HG03045 (cell line): ENCODE measurements at regions not wholly inside any gene's neighbourhood (a gene's known extent, or its start where the extent isn't known, plus 50 kb on each side); places are given as distances from the start of the nearest gene placed in this dataset.
"Not testable (repeated sequence)": the region's sequence is repeated elsewhere in the genome, so short reads cannot be mapped to it uniquely, and the experiment has no call there.

Experiments
- ATAC-seq: cut with Tn5 transposase; IDR thresholded peaks from one replicate; pipeline ENCODE4 v1.9.1; 2021; ENCODE audit warnings: mild to moderate bottlenecking, moderate library complexity; ENCODE audit not compliant: unreplicated experiment

DNA sequence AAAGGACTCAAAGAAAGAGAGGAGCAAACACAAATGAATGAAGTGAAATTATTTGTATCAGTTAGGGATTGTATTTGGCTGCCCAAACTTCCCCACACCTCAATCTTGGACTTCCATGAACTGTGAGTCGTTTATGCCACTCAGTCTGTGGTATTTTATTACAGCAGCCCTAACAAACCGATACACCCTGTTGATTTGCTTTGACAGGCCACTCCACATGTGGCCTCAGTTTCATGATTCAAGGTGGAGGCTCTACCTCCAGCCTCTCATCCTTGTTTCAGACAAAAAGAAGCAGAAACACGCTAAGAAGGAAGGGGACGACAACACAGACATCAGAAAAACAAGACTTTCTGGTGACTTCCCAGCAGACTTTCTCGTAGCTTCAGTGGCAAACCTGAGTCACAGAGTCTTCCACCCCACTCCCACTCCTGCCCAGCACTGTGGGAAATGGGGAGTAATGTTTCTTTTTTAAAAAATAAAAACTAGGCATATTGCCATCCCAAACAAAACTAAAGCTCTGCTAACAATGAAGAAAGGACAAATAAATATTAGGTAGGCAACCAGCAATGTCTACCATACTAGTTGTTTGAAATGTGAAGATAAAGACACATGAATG, 52.2 kb upstream of the ABCA1 start:
- no peak for ATAC-seq

- ATAC-seq = no peak
These were observed 53.7 kb upstream of the ABCA1 start for GRCh38 chr9:104981543-104982129.

DNA sequence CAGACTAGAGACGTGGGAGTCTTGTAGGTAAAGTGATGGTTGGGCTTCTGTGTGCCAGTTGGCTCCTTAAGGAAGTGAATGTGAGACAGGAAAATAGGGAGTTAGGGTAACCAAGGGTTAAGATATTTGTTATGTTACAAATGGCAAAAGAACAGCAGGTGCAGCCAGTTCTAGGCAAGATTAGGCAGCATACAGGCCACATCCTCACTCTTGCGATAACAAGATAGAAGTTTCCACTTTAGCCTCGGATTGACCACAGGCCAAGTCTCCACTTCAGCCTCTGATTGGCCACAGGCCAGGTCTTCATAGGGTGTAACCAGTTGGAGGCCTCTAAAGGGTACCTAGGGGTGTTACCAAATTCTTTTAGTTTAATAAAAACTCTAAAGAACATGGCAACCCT, 54.6 kb upstream of the ABCA1 start:
- ATAC-seq = no peak

GRCh38 chr9:104983491-104983890, 55.5 kb upstream of the ABCA1 start:
- no peak for ATAC-seq

GRCh38 chr9:104984121-104984520, 56.2 kb upstream of the ABCA1 start:
- no peak for ATAC-seq

DNA sequence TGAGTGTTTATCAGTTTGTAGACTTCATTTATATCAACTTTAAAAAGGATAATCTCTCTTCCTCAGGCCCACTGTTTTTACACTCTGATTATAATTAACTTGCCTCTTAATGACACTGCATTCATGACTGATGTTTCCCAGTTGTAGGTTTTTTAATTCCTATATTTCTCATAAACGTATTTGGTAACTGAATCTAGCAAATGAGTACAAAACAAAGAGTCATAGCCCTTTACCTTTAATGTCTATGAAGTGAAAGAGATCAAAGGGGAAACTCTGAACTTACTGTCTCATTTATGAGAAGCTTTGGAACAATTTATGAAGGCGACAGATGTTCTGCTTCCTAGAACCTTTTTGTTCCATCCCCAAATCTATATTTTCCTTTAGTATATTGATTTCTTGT, 56.6 kb upstream of the ABCA1 start:
- no peak for ATAC-seq

DNA sequence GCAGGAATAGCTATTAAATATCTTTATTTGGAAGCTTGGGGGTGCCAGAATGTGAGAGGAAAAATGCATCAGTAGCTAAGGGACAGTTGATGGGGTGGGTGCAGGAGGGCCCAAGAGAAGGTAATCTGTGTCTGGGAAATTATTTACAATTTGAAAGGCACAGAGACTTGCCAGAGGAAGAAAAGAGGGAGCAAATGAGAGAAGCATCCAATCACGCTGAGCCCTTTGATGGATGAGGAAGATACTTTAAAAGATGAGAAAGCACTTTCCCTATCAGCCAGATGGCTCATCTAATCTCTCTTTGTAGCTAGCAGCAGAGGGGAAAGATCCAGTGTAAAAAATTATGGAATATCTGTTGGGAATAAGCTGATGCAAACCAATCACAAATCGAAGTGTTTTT, 57.0 kb upstream of the ABCA1 start:
- ATAC-seq = no peak

- no peak for ATAC-seq
These were observed 58.1 kb upstream of the ABCA1 start for GRCh38 chr9:104986096-104986495.

DNA sequence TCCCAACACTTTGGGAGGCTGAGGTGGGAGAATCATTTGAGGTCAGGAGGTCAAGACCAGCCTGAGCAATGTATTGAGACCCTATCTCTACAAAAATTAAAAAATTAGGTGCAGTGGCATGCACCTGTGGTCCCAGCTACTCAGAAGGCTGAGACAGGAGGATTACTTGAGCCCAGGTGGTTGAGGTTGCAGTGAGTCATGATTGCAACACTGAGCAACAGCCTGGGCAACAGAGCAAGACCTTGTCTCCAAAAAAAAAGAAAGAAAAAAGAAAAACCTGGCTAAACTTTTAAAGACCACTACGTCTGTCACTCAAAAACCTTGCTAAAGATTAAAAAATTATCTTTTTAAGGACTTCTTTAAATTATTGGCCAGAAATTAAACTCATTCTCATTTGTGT, 59.8 kb upstream of the ABCA1 start:
- no peak for ATAC-seq

- ATAC-seq = no peak
These were observed 60.6 kb upstream of the ABCA1 start for GRCh38 chr9:104988539-104988938.

GRCh38 chr9:104991144-104991953, 63.4 kb upstream of the ABCA1 start:
- peak; percentile 89 for ATAC-seq

DNA sequence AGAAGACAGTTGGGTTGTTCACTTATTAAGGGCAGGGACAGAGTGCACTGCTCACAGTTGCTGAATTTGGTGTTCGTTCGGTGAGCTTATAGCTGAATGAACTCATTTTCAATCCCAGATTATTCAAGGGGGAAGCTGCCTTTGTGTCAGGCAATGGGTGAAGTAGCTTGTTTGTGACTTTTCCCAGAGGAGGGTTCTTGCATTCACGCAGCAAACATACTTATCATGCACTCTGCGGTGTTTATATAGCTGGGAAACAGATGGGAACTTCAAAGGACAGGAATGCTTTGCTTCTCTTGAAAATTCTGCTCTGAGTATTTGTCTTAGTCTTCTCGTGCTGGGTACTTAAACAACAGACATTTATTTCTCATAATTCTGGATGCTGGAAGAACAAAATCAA, 64.7 kb upstream of the ABCA1 start:
- ATAC-seq = no peak

DNA sequence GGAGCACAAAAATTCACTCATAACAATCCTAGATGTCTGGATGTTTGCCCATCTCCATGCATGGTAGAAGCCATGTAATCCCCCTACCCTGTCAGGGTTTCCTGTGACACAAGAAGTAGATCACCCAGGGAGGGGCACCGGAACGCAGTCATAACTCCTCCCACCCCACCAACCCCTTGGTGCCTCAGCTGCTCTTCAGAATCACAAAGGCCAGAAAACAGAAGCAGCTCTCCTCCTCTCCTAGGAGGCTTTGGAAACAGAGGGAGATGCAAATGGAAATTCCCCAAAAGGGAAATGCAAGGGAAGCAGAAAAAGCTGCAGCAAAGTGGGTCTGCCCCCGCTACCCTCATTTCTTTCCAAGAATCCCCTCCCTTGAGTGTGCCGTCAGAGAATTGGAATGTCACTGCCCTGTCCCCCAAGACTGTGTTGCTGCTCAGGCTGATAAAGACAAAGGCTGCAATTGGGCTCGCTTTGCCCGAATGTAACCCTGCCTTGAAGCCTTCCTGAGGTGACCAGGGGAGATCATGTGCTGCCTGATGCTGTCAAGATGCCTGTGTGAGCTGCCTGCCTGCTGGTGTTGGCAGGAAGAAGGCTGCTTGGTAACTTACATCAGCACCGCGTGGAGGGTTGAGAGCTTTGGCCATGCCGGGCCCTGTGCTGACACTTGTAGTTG, 65.5 kb upstream of the ABCA1 start:
- no peak for ATAC-seq

DNA sequence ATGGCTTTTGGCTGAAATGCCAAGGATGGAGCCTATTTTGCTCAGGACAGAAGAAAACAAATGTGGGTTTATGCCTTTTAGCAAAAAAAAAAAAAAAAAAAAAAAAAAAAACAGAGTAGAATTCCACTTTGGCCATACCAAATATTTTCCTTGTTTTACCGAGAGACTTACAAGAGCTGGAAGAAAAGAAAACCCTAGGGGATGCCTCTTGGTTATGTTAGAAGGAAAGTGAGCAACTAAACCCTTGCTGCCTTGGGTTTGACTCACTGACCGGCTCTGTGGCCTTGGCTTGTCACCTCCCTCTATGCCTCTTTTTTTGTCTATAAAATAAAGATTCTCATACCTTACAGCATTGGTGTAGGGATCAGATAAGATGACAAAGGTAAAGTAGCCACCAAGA, 69.6 kb upstream of the ABCA1 start:
- no peak for ATAC-seq

GRCh38 chr9:104999136-104999535, 71.2 kb upstream of the ABCA1 start:
- no peak for ATAC-seq

- not testable (repeated sequence) for ATAC-seq
These were observed 72.6 kb upstream of the ABCA1 start for GRCh38 chr9:105000529-105000928.

DNA sequence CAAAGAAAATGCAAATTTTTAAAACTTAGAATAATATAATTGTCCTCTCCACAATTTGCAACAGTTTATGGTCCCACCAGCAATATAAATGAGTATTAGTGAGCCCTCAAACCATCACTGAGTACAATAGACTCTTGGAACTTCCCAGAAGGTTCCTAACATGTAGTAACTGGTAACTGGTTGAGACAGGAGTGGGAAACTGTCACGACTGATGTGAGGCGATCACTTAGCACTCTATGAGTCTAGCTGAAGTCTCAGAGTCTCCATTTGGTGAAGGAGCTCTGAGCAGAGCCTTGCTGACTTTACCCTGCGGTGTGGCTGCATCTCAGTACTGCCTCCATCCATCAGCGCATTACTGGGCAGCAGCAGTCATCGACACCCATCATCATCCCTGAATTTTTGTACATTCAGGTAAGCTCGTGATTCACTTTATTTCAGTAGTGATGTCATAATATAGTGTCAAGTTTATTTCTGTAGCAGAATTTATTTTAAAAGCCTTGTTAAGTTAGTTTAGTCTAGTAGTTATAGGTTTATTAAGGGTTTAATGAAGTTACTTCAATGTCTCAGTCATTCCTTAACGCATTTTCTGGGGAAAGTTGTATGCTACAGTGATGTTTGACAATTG, 76.6 kb upstream of the ABCA1 start:
- no peak for ATAC-seq

GRCh38 chr9:105005186-105005585, 77.2 kb upstream of the ABCA1 start:
- ATAC-seq = no peak

DNA sequence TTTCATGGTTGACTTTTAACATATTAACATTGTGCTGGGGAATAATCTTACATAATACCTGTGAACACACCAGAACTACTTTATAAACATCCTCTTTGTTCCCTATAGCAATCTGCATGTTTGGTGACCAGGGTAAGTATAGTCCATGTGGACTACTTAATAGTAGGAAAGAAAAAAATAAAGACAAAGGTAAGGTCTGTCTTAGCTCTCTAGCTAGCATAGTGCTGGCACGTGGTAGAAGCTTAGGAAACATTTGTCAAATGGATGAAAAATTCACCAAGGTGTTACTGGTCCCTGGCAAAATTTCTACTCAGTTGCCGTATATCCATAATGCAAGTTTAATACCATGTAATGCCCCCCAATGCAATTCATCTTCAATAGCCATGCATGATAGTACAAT, 78.6 kb upstream of the ABCA1 start:
- no peak for ATAC-seq

DNA sequence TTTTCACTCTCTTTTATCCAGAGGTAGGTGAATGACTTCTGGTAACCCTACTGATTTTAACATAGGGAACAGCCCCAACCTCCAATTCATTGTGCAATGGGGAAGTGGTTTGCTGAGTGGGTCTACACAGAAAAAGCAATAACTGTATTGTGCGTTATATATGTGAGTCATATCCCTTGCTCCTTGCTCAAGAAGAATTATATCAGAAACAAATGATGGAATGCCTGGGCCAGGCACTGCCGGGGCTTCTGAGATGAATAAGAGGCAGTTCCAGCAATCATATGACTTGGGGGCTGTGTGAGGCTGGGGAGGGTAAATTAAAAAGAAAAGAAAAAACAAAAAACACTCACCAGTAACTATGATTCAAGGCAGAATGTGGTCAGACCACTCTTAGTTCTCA, 79.2 kb upstream of the ABCA1 start:
- no peak for ATAC-seq

GRCh38 chr9:105010089-105010488, 82.1 kb upstream of the ABCA1 start:
- not testable (repeated sequence) for ATAC-seq
